K562 (cell line): ENCODE measurements at regions not wholly inside any gene's neighbourhood (a gene's known extent, or its start where the extent isn't known, plus 50 kb on each side); places are given as distances from the start of the nearest gene placed in this dataset.

Experiments used
- ATF7 ChIP-seq: fragments of 450-650 bp; IDR thresholded peaks from 2 replicates; pipeline ENCODE4 v1.7.1; 2014; ENCODE audit warnings: mild to moderate bottlenecking, moderate library complexity
- CHD7 ChIP-seq: fragments of 200-600 bp; sonication (generic); IDR thresholded peaks from one replicate; pipeline ENCODE4 v1.6.1; 2012; ENCODE audit warnings: mild to moderate bottlenecking, low read depth, low read length, inconsistent platforms
- EHMT2 ChIP-seq: fragments of 450-650 bp; IDR thresholded peaks from 2 replicates; pipeline ENCODE4 v1.6.1; 2018; ENCODE audit warnings: antibody characterized with exemption
- ETS1 ChIP-seq: conservative IDR thresholded peaks from 2 replicates; pipeline ENCODE4 v1.6.1; 2011; ENCODE audit warnings: low read depth, mild to moderate bottlenecking, low read length; ENCODE audit not compliant: control insufficient read depth
- GATAD2A ChIP-seq: fragments of 450-650 bp; IDR thresholded peaks from 2 replicates; pipeline ENCODE4 v1.6.1; 2017
- MAFF ChIP-seq: IDR thresholded peaks from 2 replicates; pipeline ENCODE4 v1.6.1; 2012; ENCODE audit warnings: low read length, improper control_type of control experiment
- MTF1 ChIP-seq: fragments of 250-450 bp; sonication (Bioruptor Pico); IDR thresholded peaks from 2 replicates; pipeline ENCODE4 v1.9.0; 2021; ENCODE audit warnings: moderate library complexity, mild to moderate bottlenecking, inconsistent platforms, borderline replicate concordance
- ZNF146 ChIP-seq: IDR thresholded peaks from one replicate; pipeline ENCODE4 v1.6.1; 2018; ENCODE audit warnings: missing compliant biosample characterization; ENCODE audit not compliant: unreplicated experiment
- ZNF778 ChIP-seq: fragments of 450-650 bp; formaldehyde crosslinking; IDR thresholded peaks from 2 replicates; pipeline ENCODE4 v1.4.0; 2020; ENCODE audit warnings: mild to moderate bottlenecking, moderate library complexity
- ZNF79 ChIP-seq: fragments of 250-450 bp; sonication (Bioruptor Pico); IDR thresholded peaks from 2 replicates; pipeline ENCODE4 v1.4.0; 2020; ENCODE audit warnings: low read depth, mild to moderate bottlenecking, moderate library complexity
- TF ChIP-seq, protein P1 (sequence below), 2 experiments: fragments of 450-650 bp; IDR thresholded peaks; 2 replicates each; pipeline ENCODE4 v1.6.1; 2016
- TF ChIP-seq, protein P2 (sequence below): fragments of 450-650 bp; formaldehyde crosslinking; IDR thresholded peaks from 2 replicates; pipeline ENCODE4 v1.4.0; 2022; ENCODE audit warnings: mild to moderate bottlenecking, moderate library complexity
- TF ChIP-seq, protein P3 (sequence below): fragments of 200-800 bp; sonication (Bioruptor generic); IDR thresholded peaks from 2 replicates; pipeline ENCODE4 v1.6.1; 2017; ENCODE audit warnings: missing genetic modification characterization, missing compliant biosample characterization

- TF ChIP-seq CHD7 (no peak), MTF1 (CRISPR knock-in tag) (no peak), ETS1 (no peak), GATAD2A (no peak), ZNF146 (no peak), ZNF79 (CRISPR knock-in tag) (no peak), ATF7 (no peak), EHMT2 (no peak), ZNF778 (CRISPR knock-in tag) (no peak), MAFF (no peak)
- TF ChIP-seq, protein P1, sequence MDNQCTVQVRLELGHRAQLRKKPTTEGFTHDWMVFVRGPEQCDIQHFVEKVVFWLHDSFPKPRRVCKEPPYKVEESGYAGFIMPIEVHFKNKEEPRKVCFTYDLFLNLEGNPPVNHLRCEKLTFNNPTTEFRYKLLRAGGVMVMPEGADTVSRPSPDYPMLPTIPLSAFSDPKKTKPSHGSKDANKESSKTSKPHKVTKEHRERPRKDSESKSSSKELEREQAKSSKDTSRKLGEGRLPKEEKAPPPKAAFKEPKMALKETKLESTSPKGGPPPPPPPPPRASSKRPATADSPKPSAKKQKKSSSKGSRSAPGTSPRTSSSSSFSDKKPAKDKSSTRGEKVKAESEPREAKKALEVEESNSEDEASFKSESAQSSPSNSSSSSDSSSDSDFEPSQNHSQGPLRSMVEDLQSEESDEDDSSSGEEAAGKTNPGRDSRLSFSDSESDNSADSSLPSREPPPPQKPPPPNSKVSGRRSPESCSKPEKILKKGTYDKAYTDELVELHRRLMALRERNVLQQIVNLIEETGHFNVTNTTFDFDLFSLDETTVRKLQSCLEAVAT (IDR thresholded peaks at IDR 0.05) = no peak
- TF ChIP-seq, protein P2, sequence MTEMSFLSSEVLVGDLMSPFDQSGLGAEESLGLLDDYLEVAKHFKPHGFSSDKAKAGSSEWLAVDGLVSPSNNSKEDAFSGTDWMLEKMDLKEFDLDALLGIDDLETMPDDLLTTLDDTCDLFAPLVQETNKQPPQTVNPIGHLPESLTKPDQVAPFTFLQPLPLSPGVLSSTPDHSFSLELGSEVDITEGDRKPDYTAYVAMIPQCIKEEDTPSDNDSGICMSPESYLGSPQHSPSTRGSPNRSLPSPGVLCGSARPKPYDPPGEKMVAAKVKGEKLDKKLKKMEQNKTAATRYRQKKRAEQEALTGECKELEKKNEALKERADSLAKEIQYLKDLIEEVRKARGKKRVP (CRISPR knock-in tag) = no peak
- TF ChIP-seq, protein P3, sequence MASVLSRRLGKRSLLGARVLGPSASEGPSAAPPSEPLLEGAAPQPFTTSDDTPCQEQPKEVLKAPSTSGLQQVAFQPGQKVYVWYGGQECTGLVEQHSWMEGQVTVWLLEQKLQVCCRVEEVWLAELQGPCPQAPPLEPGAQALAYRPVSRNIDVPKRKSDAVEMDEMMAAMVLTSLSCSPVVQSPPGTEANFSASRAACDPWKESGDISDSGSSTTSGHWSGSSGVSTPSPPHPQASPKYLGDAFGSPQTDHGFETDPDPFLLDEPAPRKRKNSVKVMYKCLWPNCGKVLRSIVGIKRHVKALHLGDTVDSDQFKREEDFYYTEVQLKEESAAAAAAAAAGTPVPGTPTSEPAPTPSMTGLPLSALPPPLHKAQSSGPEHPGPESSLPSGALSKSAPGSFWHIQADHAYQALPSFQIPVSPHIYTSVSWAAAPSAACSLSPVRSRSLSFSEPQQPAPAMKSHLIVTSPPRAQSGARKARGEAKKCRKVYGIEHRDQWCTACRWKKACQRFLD (CRISPR knock-in tag) = no peak
These were observed 391.5 kb upstream of the CCDC54 start (continued) for GRCh38 chr3:106985721-106986120.
